Natural killer cell treated with Interleukin-12 subunit alpha and Interleukin-12 subunit beta and Interleukin-15 and Interleukin-18, amount 100 ng/mL, for 72 hours (primary cell): ENCODE measurements at regions not wholly inside any gene's neighbourhood (a gene's known extent, or its start where the extent isn't known, plus 50 kb on each side); places are given as distances from the start of the nearest gene placed in this dataset.

Experiments used
- ATAC-seq, 2 donors: fragments of 150-1000 bp; cut with Tn5 transposase in 1 of 2; sonication (Bioruptor Pico), chemical (Tn5 transposase) in 1 of 2; 2 replicates each; pipeline ENCODE4 v1.10.0; 2021
- DNase-seq: peaks from one replicate; pipeline ENCODE4 v3.0.0; 2022; ENCODE audit warnings: low spot score
- H3K27ac Mint-ChIP-seq, 2 donors: 1 replicate in 1 of 2; 2 replicates in 1 of 2; pipeline ENCODE4 v1.8.0; 2022; ENCODE audit warnings: mixed read lengths in 2 of 2, mild to moderate bottlenecking in 1 of 2, moderate library complexity in 1 of 2
- H3K27me3 Mint-ChIP-seq, 2 donors: 1 replicate in 1 of 2; 2 replicates in 1 of 2; pipeline ENCODE4 v1.8.0; 2022; ENCODE audit warnings: mixed read lengths in 2 of 2
- H3K36me3 Mint-ChIP-seq: one replicate; pipeline ENCODE4 v1.8.0; 2022; ENCODE audit warnings: mixed read lengths
- H3K4me1 Mint-ChIP-seq, 2 donors: 1 replicate in 1 of 2; 2 replicates in 1 of 2; pipeline ENCODE4 v1.8.0; 2022; ENCODE audit warnings: low read depth in 2 of 2, mixed read lengths in 2 of 2, mild to moderate bottlenecking in 1 of 2
- H3K4me3 Mint-ChIP-seq: one replicate; pipeline ENCODE4 v1.8.0; 2022; ENCODE audit warnings: mixed read lengths
- H3K9me3 Mint-ChIP-seq: 2 replicates; pipeline ENCODE4 v1.8.0; 2022; ENCODE audit warnings: mixed read lengths

- DNase-seq (no peak), ATAC-seq (no peak)
- no peaks in the 10 kb centered on the region for H3K36me3 Mint-ChIP-seq
- H3K9me3 Mint-ChIP-seq = peaks cover 23% of the 10 kb centered on the region
- no peak overlapping the region for H3K4me3 Mint-ChIP-seq
- H3K27ac Mint-ChIP-seq = no peak overlapping the region
- H3K27me3 Mint-ChIP-seq = no peaks in the 10 kb centered on the region
- no peaks in the 10 kb centered on the region for H3K4me1 Mint-ChIP-seq
Observed at GRCh38 chr18:38067821-38068220, 502.2 kb upstream of the CELF4 start.

GRCh38 chr18:38067086-38067485, 501.5 kb upstream of the CELF4 start:
- no peak for ATAC-seq
- H3K27ac Mint-ChIP-seq = no peak overlapping the region
- H3K4me1 Mint-ChIP-seq = no peaks in the 10 kb centered on the region
- DNase-seq = no peak
- H3K36me3 Mint-ChIP-seq = no peaks in the 10 kb centered on the region
- H3K4me3 Mint-ChIP-seq = no peak overlapping the region
- H3K9me3 Mint-ChIP-seq = peaks cover 25% of the 10 kb centered on the region
- no peaks in the 10 kb centered on the region for H3K27me3 Mint-ChIP-seq

- Mint-ChIP-seq H3K27ac (no peak overlapping the region), H3K4me3 (no peak overlapping the region), H3K36me3 (no peaks in the 10 kb centered on the region), H3K27me3 (no peaks in the 10 kb centered on the region), H3K4me1 (no peaks in the 10 kb centered on the region), H3K9me3 (peaks cover 16% of the 10 kb centered on the region)
- DNase-seq = no peak
- ATAC-seq = no peak
Observed at GRCh38 chr18:38052879-38053590, 487.4 kb upstream of the CELF4 start.

GRCh38 chr18:38047820-38048219, 482.2 kb upstream of the CELF4 start:
- Mint-ChIP-seq H3K9me3 (peaks cover 19% of the 10 kb centered on the region), H3K4me1 (no peaks in the 10 kb centered on the region), H3K36me3 (no peaks in the 10 kb centered on the region), H3K27ac (no peak overlapping the region), H3K27me3 (no peaks in the 10 kb centered on the region), H3K4me3 (no peak overlapping the region)
- ATAC-seq = no peak
- DNase-seq = no peak

- H3K36me3 Mint-ChIP-seq = no peaks in the 10 kb centered on the region
- peaks cover 16% of the 10 kb centered on the region for H3K9me3 Mint-ChIP-seq
- no peak overlapping the region for H3K27ac Mint-ChIP-seq
- no peaks in the 10 kb centered on the region for H3K4me1 Mint-ChIP-seq
- H3K27me3 Mint-ChIP-seq = no peaks in the 10 kb centered on the region
- ATAC-seq = no peak
- H3K4me3 Mint-ChIP-seq = no peak overlapping the region
- DNase-seq = no peak
Observed at GRCh38 chr18:38046651-38047050, 481.1 kb upstream of the CELF4 start.

GRCh38 chr18:38045845-38046244, 480.2 kb upstream of the CELF4 start:
- DNase-seq (no peak), ATAC-seq (no peak)
- H3K27ac Mint-ChIP-seq = no peak overlapping the region
- no peaks in the 10 kb centered on the region for H3K36me3 Mint-ChIP-seq
- peaks cover 16% of the 10 kb centered on the region for H3K9me3 Mint-ChIP-seq
- no peak overlapping the region for H3K4me3 Mint-ChIP-seq
- no peaks in the 10 kb centered on the region for H3K4me1 Mint-ChIP-seq
- H3K27me3 Mint-ChIP-seq = no peaks in the 10 kb centered on the region

GRCh38 chr18:38042211-38042890, 476.8 kb upstream of the CELF4 start:
- Mint-ChIP-seq H3K4me1 (no peaks in the 10 kb centered on the region), H3K27me3 (no peaks in the 10 kb centered on the region)

GRCh38 chr18:38038242-38038641, 472.6 kb upstream of the CELF4 start:
- Mint-ChIP-seq H3K27me3 (no peaks in the 10 kb centered on the region), H3K4me1 (no peaks in the 10 kb centered on the region), H3K9me3 (peaks cover 15% of the 10 kb centered on the region), H3K36me3 (peaks cover 6% of the 10 kb centered on the region), H3K27ac (no peak overlapping the region), H3K4me3 (no peak overlapping the region)
- ATAC-seq (no peak), DNase-seq (no peak)

More at GRCh38 chr18:38042211-38042890, 476.8 kb upstream of the CELF4 start:
- DNase-seq (no peak), ATAC-seq (no peak)
- Mint-ChIP-seq H3K9me3 (peaks cover 10% of the 10 kb centered on the region), H3K4me3 (no peak overlapping the region), H3K36me3 (peaks cover under 1% of the 10 kb centered on the region), H3K27ac (no peak overlapping the region)

- no peak overlapping the region for H3K27ac Mint-ChIP-seq
- H3K36me3 Mint-ChIP-seq = peaks cover 6% of the 10 kb centered on the region
- no peak overlapping the region for H3K4me3 Mint-ChIP-seq
- no peaks in the 10 kb centered on the region for H3K27me3 Mint-ChIP-seq
- H3K4me1 Mint-ChIP-seq = no peaks in the 10 kb centered on the region
- no peak for DNase-seq
- H3K9me3 Mint-ChIP-seq = peaks cover 21% of the 10 kb centered on the region
- no peak for ATAC-seq
Observed at GRCh38 chr18:38035193-38035592, 469.6 kb upstream of the CELF4 start.

- H3K27me3 Mint-ChIP-seq = no peaks in the 10 kb centered on the region
- H3K9me3 Mint-ChIP-seq = peaks cover 24% of the 10 kb centered on the region
- H3K4me3 Mint-ChIP-seq = no peak overlapping the region
- peaks cover 6% of the 10 kb centered on the region for H3K36me3 Mint-ChIP-seq
- no peak for ATAC-seq
- no peaks in the 10 kb centered on the region for H3K4me1 Mint-ChIP-seq
- no peak overlapping the region for H3K27ac Mint-ChIP-seq
- no peak for DNase-seq
Observed at GRCh38 chr18:38033282-38033681, 467.7 kb upstream of the CELF4 start.

- DNase-seq (no peak), ATAC-seq (no peak)
- Mint-ChIP-seq H3K4me1 (no peaks in the 10 kb centered on the region), H3K9me3 (peaks cover 24% of the 10 kb centered on the region), H3K4me3 (no peak overlapping the region), H3K27me3 (no peaks in the 10 kb centered on the region), H3K27ac (no peak overlapping the region), H3K36me3 (peaks cover 6% of the 10 kb centered on the region)
Observed at GRCh38 chr18:38032516-38032915, 466.9 kb upstream of the CELF4 start.

GRCh38 chr18:38028946-38029345, 463.3 kb upstream of the CELF4 start:
- DNase-seq = no peak

GRCh38 chr18:38025433-38026038, 459.9 kb upstream of the CELF4 start:
- Mint-ChIP-seq H3K27ac (no peak overlapping the region), H3K4me3 (no peak overlapping the region), H3K9me3 (peaks cover 11% of the 10 kb centered on the region), H3K36me3 (no peaks in the 10 kb centered on the region), H3K27me3 (no peaks in the 10 kb centered on the region), H3K4me1 (no peaks in the 10 kb centered on the region)
- DNase-seq = no peak
- no peak for ATAC-seq

More at GRCh38 chr18:38028946-38029345, 463.3 kb upstream of the CELF4 start:
- no peaks in the 10 kb centered on the region for H3K36me3 Mint-ChIP-seq
- no peak for ATAC-seq
- H3K27me3 Mint-ChIP-seq = no peaks in the 10 kb centered on the region
- no peaks in the 10 kb centered on the region for H3K4me1 Mint-ChIP-seq
- H3K9me3 Mint-ChIP-seq = peaks cover 14% of the 10 kb centered on the region
- H3K27ac Mint-ChIP-seq = no peak overlapping the region
- no peak overlapping the region for H3K4me3 Mint-ChIP-seq

- Mint-ChIP-seq H3K27ac (no peak overlapping the region), H3K27me3 (no peaks in the 10 kb centered on the region), H3K4me3 (no peak overlapping the region), H3K9me3 (peaks cover 8% of the 10 kb centered on the region), H3K4me1 (no peaks in the 10 kb centered on the region), H3K36me3 (no peaks in the 10 kb centered on the region)
- DNase-seq (no peak), ATAC-seq (no peak)
Observed at GRCh38 chr18:38023871-38024270, 458.3 kb upstream of the CELF4 start.
